MM.1S (cell line): ENCODE measurements at regions not wholly inside any gene's neighbourhood (a gene's known extent, or its start where the extent isn't known, plus 50 kb on each side); places are given as distances from the start of the nearest gene placed in this dataset.

ENCODE experiments used
- DNase-seq: peaks from one replicate; pipeline ENCODE4 v3.0.0-alpha.2; 2015
- H2AFZ ChIP-seq: fragments of 300-600 bp; sonication (generic); 2 replicates; pipeline ENCODE4 v1.6.0; 2016; ENCODE audit warnings: antibody characterized with exemption, low read length
- H3F3A ChIP-seq: fragments of 300-600 bp; sonication (generic); 2 replicates; pipeline ENCODE4 v1.6.1; 2016; ENCODE audit warnings: mild to moderate bottlenecking, antibody characterized with exemption, low read length, moderate library complexity, mixed read lengths; ENCODE audit not compliant: insufficient read depth
- H3K27ac ChIP-seq: fragments of 300-600 bp; sonication (generic); 2 replicates; pipeline ENCODE4 v1.5.1; 2016; ENCODE audit warnings: mild to moderate bottlenecking, low read length
- H3K27me3 ChIP-seq: fragments of 300-600 bp; sonication (generic); replicated peaks from 2 replicates; pipeline ENCODE4 v1.6.0; 2016; ENCODE audit warnings: low read length; ENCODE audit not compliant: insufficient read depth
- H3K36me3 ChIP-seq: fragments of 300-600 bp; sonication (generic); replicated peaks from 2 replicates; pipeline ENCODE4 v1.6.1; 2016; ENCODE audit warnings: mild to moderate bottlenecking, low read length, mixed read lengths; ENCODE audit not compliant: insufficient read depth
- H3K4me1 ChIP-seq: fragments of 300-600 bp; sonication (generic); 2 replicates; pipeline ENCODE4 v1.6.1; 2016; ENCODE audit warnings: low read length, mixed read lengths
- H3K4me2 ChIP-seq: fragments of 300-600 bp; sonication (generic); 2 replicates; pipeline ENCODE4 v1.6.0; 2016; ENCODE audit warnings: low read depth, low read length
- H3K4me3 ChIP-seq: fragments of 300-600 bp; sonication (generic); 2 replicates; pipeline ENCODE4 v1.5.1; 2016; ENCODE audit warnings: low read length, mixed read lengths
- H3K79me2 ChIP-seq: fragments of 300-600 bp; sonication (generic); 2 replicates; pipeline ENCODE4 v1.6.1; 2016; ENCODE audit warnings: mixed run types, low read length, mixed read lengths
- H3K9ac ChIP-seq: fragments of 300-600 bp; sonication (generic); 2 replicates; pipeline ENCODE4 v1.6.1; 2016; ENCODE audit warnings: low read length, mixed read lengths
- H3K9me2 ChIP-seq: fragments of 300-600 bp; sonication (generic); replicated peaks from 2 replicates; pipeline ENCODE4 v1.6.1; 2016; ENCODE audit warnings: mild to moderate bottlenecking, low read length, mixed read lengths; ENCODE audit not compliant: insufficient read depth
- H3K9me3 ChIP-seq: fragments of 300-600 bp; sonication (generic); replicated peaks from 2 replicates; pipeline ENCODE4 v1.6.1; 2016; ENCODE audit warnings: mild to moderate bottlenecking, low read length, mixed read lengths; ENCODE audit not compliant: insufficient read depth
- H4K20me1 ChIP-seq: fragments of 300-600 bp; sonication (generic); 2 replicates; pipeline ENCODE4 v1.6.1; 2016; ENCODE audit warnings: mild to moderate bottlenecking, low read length, moderate library complexity, mixed read lengths; ENCODE audit not compliant: insufficient read depth
- CTCF ChIP-seq: fragments of 300-600 bp; sonication (generic); IDR thresholded peaks from 2 replicates; pipeline ENCODE4 v1.5.1; 2016; ENCODE audit warnings: antibody characterized with exemption, low read length, mixed read lengths
- EZH2 ChIP-seq: fragments of 300-600 bp; sonication (generic); optimal IDR thresholded peaks from 2 replicates; pipeline ENCODE3; 2017; ENCODE audit warnings: low read depth, mild to moderate bottlenecking, antibody characterized with exemption, low read length, mixed read lengths
- EZH2phosphoT487 ChIP-seq: fragments of 300-600 bp; sonication (generic); IDR thresholded peaks from 2 replicates; pipeline ENCODE4 v1.6.1; 2018; ENCODE audit warnings: antibody characterized with exemption, low read length

GRCh38 chr2:5144159-5144558 lies 548.0 kb upstream of the SOX11 start:
- Histone ChIP-seq H3K79me2 (no peaks in the 10 kb centered on the region), H3K27ac (no peak overlapping the region), H3K4me1 (no peaks in the 10 kb centered on the region), H3K36me3 (no peaks in the 10 kb centered on the region), H3K4me3 (no peak overlapping the region), H3K27me3 (no peaks in the 10 kb centered on the region), H3K9me3 (no peaks in the 10 kb centered on the region), H3K9me2 (no peaks in the 10 kb centered on the region), H3K4me2 (no peak overlapping the region), H3K9ac (no peak overlapping the region), H4K20me1 (no peaks in the 10 kb centered on the region), H2AFZ (no peak overlapping the region), H3F3A (no peaks in the 10 kb centered on the region)
- DNase-seq: no peak
- no peak for TF ChIP-seq CTCF
- no peak for TF ChIP-seq EZH2
- no peak for TF ChIP-seq EZH2phosphoT487

- Histone ChIP-seq H3K36me3 (no peaks in the 10 kb centered on the region), H2AFZ (no peak overlapping the region), H3F3A (no peaks in the 10 kb centered on the region), H4K20me1 (no peaks in the 10 kb centered on the region), H3K4me2 (no peak overlapping the region), H3K4me1 (no peaks in the 10 kb centered on the region), H3K4me3 (no peak overlapping the region), H3K9ac (no peak overlapping the region), H3K9me2 (no peaks in the 10 kb centered on the region), H3K27ac (no peak overlapping the region), H3K79me2 (no peaks in the 10 kb centered on the region), H3K27me3 (no peaks in the 10 kb centered on the region), H3K9me3 (no peaks in the 10 kb centered on the region)
- DNase-seq: no peak
- TF ChIP-seq CTCF (no peak), EZH2phosphoT487 (no peak), EZH2 (no peak)
Measured at GRCh38 chr2:5145053-5145452, 547.1 kb upstream of the SOX11 start.

GRCh38 chr2:5145801-5146200 lies 546.4 kb upstream of the SOX11 start:
- Histone ChIP-seq H3K9ac (no peak overlapping the region), H3K27me3 (no peaks in the 10 kb centered on the region), H2AFZ (no peak overlapping the region), H3K4me2 (no peak overlapping the region), H3K9me3 (no peaks in the 10 kb centered on the region), H3K9me2 (no peaks in the 10 kb centered on the region), H3K4me1 (no peaks in the 10 kb centered on the region), H3K79me2 (no peaks in the 10 kb centered on the region), H3K27ac (no peak overlapping the region), H4K20me1 (no peaks in the 10 kb centered on the region), H3K36me3 (no peaks in the 10 kb centered on the region), H3K4me3 (no peak overlapping the region), H3F3A (no peaks in the 10 kb centered on the region)
- TF ChIP-seq EZH2phosphoT487: no peak
- no peak for DNase-seq

- TF ChIP-seq CTCF (no peak), EZH2phosphoT487 (no peak), EZH2 (no peak)
- DNase-seq: no peak
- Histone ChIP-seq H3K4me3 (no peak overlapping the region), H3K27me3 (no peaks in the 10 kb centered on the region), H3K4me2 (no peak overlapping the region), H3K9me2 (no peaks in the 10 kb centered on the region), H4K20me1 (no peaks in the 10 kb centered on the region), H3K27ac (no peak overlapping the region), H3F3A (no peaks in the 10 kb centered on the region), H2AFZ (no peak overlapping the region), H3K36me3 (no peaks in the 10 kb centered on the region), H3K9me3 (no peaks in the 10 kb centered on the region), H3K9ac (no peak overlapping the region), H3K79me2 (no peaks in the 10 kb centered on the region), H3K4me1 (no peaks in the 10 kb centered on the region)
Measured at GRCh38 chr2:5148392-5149085, 543.6 kb upstream of the SOX11 start.
